CD4-positive, alpha-beta T cell (primary cell): ENCODE measurements at regions not wholly inside any gene's neighbourhood (a gene's known extent, or its start where the extent isn't known, plus 50 kb on each side); places are given as distances from the start of the nearest gene placed in this dataset.
"Not testable (repeated sequence)": the region's sequence is repeated elsewhere in the genome, so short reads cannot be mapped to it uniquely, and the experiment has no call there.

Experiments used
- ATAC-seq: fragments of 200-7000 bp; cut with Tn5 transposase; one replicate; pipeline ENCODE4 v1.10.0; 2022; ENCODE audit warnings: mild to moderate bottlenecking; ENCODE audit not compliant: poor library complexity
- CTCF ChIA-PET: fragments of 350-600 bp; sonication (Branson Sonifier 250); formaldehyde crosslinking; loops from one replicate; lab custom pipeline; 2021; ENCODE audit warnings: antibody characterized with exemption, inconsistent platforms; lab: Charles Lee
- POLR2A ChIA-PET: fragments of 350-600 bp; sonication (Branson Sonifier 250); formaldehyde crosslinking; loops from one replicate; lab custom pipeline; 2021; ENCODE audit warnings: antibody characterized with exemption, inconsistent platforms; lab: Charles Lee
- DNase-seq, 14 experiments: peaks; one replicate each; pipeline ENCODE4 v3.0.0-alpha.2; 2013 to 2020; ENCODE audit warnings: mixed read lengths in 2 of 14
- H3K27ac ChIP-seq, 2 donors: one replicate each; pipeline versions ENCODE4 v1.5.1 to v1.7.0; 2013; ENCODE audit warnings: low read length in 2 of 2, low read depth in 1 of 2, mild to moderate bottlenecking in 1 of 2
- H3K27me3 ChIP-seq, 2 experiments: 1 replicate in 1 of 2; 2 replicates in 1 of 2; pipeline versions ENCODE4 v1.6.1 to v1.7.0; 2013; ENCODE audit warnings: low read length in 2 of 2, control low read depth in 1 of 2, mild to moderate bottlenecking in 1 of 2, moderate library complexity in 1 of 2; ENCODE audit not compliant: insufficient read depth in 2 of 2, control insufficient read depth in 1 of 2
- H3K36me3 ChIP-seq: one replicate; pipeline ENCODE4 v1.6.1; 2013; ENCODE audit warnings: low read length, control low read depth; ENCODE audit not compliant: insufficient read depth
- H3K4me1 ChIP-seq: one replicate; pipeline ENCODE4 v1.6.1; 2013; ENCODE audit warnings: low read length, control low read depth; ENCODE audit not compliant: insufficient read depth
- H3K4me3 ChIP-seq: one replicate; pipeline ENCODE4 v1.5.1; 2013; ENCODE audit warnings: mild to moderate bottlenecking, low read length, moderate library complexity
- H3K9me3 ChIP-seq, 2 experiments: 1 replicate in 1 of 2; 2 replicates in 1 of 2; pipeline versions ENCODE4 v1.6.1 to v1.7.0; 2013; ENCODE audit warnings: low read length in 2 of 2, mild to moderate bottlenecking in 2 of 2, control low read depth in 1 of 2, moderate library complexity in 1 of 2; ENCODE audit not compliant: control insufficient read depth in 1 of 2, insufficient read depth in 1 of 2
- H3K27ac Mint-ChIP-seq: one replicate; pipeline ENCODE4 v1.8.0; 2020; ENCODE audit warnings: mixed read lengths
- H3K27me3 Mint-ChIP-seq: one replicate; pipeline ENCODE4 v1.8.0; 2021; ENCODE audit warnings: mixed read lengths
- H3K36me3 Mint-ChIP-seq: one replicate; pipeline ENCODE4 v1.8.0; 2021; ENCODE audit warnings: low read depth, mixed read lengths
- H3K4me1 Mint-ChIP-seq: one replicate; pipeline ENCODE4 v1.8.0; 2021; ENCODE audit warnings: low read depth, mixed read lengths
- H3K4me3 Mint-ChIP-seq: one replicate; pipeline ENCODE4 v1.8.0; 2020; ENCODE audit warnings: mild to moderate bottlenecking, mixed read lengths
- H3K9me3 Mint-ChIP-seq: one replicate; pipeline ENCODE4 v1.8.0; 2020; ENCODE audit warnings: mixed read lengths
- intact Hi-C, 2 experiments: fragments of 100-400 bp; cut with DNase I in 1 of 2; cut with micrococcal nuclease in 1 of 2; formaldehyde crosslinking; loops; one replicate each; pipeline versions ENCODE4 v1.15.1 to v1.9.0; 2023 to 2025; cut with DNase I, micrococcal nuclease
- TF ChIP-seq, protein P1 (sequence below): fragments of 200-600 bp; IDR thresholded peaks from one replicate; pipeline ENCODE4 v1.8.0; 2022; ENCODE audit warnings: antibody characterized with exemption, mild to moderate bottlenecking

DNA sequence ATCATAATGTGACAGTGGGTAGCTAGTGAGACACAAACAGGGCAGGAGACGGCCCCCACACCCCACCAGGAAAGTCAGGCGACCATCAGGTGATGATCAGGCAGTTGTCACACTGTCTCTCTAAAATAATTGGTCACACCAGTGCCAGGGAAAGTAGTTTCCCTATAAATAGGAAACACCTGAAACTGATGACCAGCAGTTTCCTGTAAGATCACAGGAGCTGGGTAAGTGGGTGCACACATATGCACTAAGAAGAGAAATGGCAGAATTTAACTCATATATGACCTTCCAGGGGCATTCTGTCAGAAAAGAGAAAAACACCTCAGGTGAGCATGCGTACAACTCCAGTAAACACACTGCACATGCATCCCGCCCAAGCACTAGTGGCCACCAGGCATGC lies 620.5 kb upstream of the GHITM start:
- Histone ChIP-seq H3K9me3 (peaks cover 0 to 3% of the 10 kb centered on the region in 2 experiments), H3K4me1 (no peaks in the 10 kb centered on the region), H3K36me3 (no peaks in the 10 kb centered on the region), H3K4me3 (no peak overlapping the region), H3K27ac (no peak overlapping the region), H3K27me3 (no peaks in the 10 kb centered on the region)
- no peak overlapping the region for H3K27ac Mint-ChIP-seq
- H3K36me3 Mint-ChIP-seq, result no peaks in the 10 kb centered on the region
- ChIA-PET POLR2A (no interaction called here), CTCF (no interaction called here)
- intact Hi-C loops, result no loop called here
- peaks cover 5% of the 10 kb centered on the region for H3K9me3 Mint-ChIP-seq
- H3K4me3 Mint-ChIP-seq, result no peak overlapping the region
- DNase-seq (no peak), ATAC-seq (no peak)
- TF ChIP-seq, protein P1, sequence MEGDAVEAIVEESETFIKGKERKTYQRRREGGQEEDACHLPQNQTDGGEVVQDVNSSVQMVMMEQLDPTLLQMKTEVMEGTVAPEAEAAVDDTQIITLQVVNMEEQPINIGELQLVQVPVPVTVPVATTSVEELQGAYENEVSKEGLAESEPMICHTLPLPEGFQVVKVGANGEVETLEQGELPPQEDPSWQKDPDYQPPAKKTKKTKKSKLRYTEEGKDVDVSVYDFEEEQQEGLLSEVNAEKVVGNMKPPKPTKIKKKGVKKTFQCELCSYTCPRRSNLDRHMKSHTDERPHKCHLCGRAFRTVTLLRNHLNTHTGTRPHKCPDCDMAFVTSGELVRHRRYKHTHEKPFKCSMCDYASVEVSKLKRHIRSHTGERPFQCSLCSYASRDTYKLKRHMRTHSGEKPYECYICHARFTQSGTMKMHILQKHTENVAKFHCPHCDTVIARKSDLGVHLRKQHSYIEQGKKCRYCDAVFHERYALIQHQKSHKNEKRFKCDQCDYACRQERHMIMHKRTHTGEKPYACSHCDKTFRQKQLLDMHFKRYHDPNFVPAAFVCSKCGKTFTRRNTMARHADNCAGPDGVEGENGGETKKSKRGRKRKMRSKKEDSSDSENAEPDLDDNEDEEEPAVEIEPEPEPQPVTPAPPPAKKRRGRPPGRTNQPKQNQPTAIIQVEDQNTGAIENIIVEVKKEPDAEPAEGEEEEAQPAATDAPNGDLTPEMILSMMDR, result no peak
- no peaks in the 10 kb centered on the region for H3K4me1 Mint-ChIP-seq
- H3K27me3 Mint-ChIP-seq, result no peaks in the 10 kb centered on the region

DNA sequence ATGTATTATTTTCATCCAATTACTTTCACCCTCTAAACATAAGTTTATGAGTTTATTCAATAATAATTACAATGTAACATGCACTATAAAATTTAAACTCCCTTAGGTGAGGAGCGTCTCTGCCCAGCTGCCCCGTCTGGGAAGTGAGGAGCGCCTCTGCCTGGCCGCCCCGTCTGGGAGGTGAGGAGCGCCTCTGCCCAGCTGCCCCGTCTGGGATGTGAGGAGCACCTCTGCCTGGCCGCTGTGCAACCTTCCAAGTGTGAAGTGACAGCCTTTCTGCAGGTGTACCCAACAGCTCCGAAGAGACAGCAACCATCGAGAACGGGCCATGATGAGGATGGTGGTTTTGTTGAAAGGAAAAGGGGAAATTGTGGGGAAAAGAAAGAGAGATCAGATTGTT lies 618.9 kb upstream of the GHITM start:
- ATAC-seq, CTCF ChIA-PET, intact Hi-C loops, H3K36me3 ChIP-seq, H3K27ac Mint-ChIP-seq, H3K4me1 Mint-ChIP-seq, H3K27me3 ChIP-seq, H3K4me3 Mint-ChIP-seq, H3K9me3 Mint-ChIP-seq, H3K4me3 ChIP-seq, DNase-seq, H3K9me3 ChIP-seq, H3K36me3 Mint-ChIP-seq, H3K27me3 Mint-ChIP-seq, H3K27ac ChIP-seq, H3K4me1 ChIP-seq, POLR2A ChIA-PET: not testable (repeated sequence)

DNA sequence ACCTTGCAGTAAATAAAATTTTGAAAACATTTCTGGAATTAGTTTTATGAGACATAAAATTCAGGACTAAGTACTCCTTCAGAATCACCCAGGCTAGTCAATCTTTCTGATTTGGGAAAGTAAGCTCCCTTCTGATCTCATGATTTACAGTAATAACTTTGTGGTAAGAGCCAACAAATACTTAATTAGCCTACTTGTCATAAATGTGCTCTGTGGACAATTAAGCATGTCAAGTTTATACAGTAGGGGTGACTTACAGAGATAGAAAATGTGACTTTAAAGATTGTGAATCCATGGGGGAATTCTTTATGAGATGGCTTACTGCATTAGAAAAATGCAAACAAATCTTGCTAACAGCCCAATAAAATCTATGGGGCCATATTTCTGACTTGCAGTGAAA lies 616.9 kb upstream of the GHITM start:
- Histone ChIP-seq H3K4me3 (no peak overlapping the region), H3K27me3 (no peaks in the 10 kb centered on the region), H3K27ac (no peak overlapping the region), H3K9me3 (peaks cover 4 to 18% of the 10 kb centered on the region in 2 experiments), H3K36me3 (no peaks in the 10 kb centered on the region), H3K4me1 (no peaks in the 10 kb centered on the region)
- Mint-ChIP-seq H3K36me3 (no peaks in the 10 kb centered on the region), H3K27ac (no peak overlapping the region), H3K4me1 (no peaks in the 10 kb centered on the region), H3K9me3 (peaks cover 10% of the 10 kb centered on the region), H3K4me3 (no peak overlapping the region), H3K27me3 (no peaks in the 10 kb centered on the region)
- DNase-seq, result no peak
- intact Hi-C loops, result no loop called here
- ChIA-PET CTCF (no interaction called here), POLR2A (no interaction called here)
- TF ChIP-seq, protein P1, result no peak
- ATAC-seq, result no peak

DNA sequence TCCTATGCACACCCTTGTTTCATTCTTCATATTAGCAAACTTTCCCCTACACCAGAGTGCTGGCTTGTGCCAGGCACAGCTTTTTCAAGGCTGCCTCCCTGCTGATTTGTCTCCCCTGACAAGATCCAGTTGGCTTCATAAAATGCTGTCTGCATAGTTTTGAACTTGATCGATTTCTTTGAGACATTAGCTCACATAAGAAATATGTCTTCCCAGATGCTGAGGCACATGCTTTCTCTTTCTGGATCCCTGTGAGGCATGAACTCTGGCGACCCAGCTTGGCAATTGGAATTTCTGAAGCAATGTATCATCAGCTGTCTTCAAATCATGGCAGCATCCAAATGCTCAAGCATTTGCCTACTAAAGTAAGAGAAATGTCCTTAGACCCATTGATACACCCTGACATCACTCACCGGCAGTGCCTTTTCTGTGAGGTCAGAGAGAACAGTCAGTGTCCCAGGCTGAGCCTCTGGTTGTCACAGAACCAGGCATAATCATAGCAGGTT lies 616.4 kb upstream of the GHITM start:
- intact Hi-C loops, result no loop called here
- TF ChIP-seq, protein P1, result no peak
- CTCF ChIA-PET, result no interaction called here
- H3K4me1 ChIP-seq, result no peaks in the 10 kb centered on the region
- peaks cover 6 to 20% of the 10 kb centered on the region in 2 experiments for H3K9me3 ChIP-seq
- H3K27me3 ChIP-seq, result no peaks in the 10 kb centered on the region
- no peak overlapping the region for H3K27ac ChIP-seq
- H3K4me1 Mint-ChIP-seq, result no peaks in the 10 kb centered on the region
- no peaks in the 10 kb centered on the region for H3K36me3 Mint-ChIP-seq
- POLR2A ChIA-PET, result no interaction called here
- no peak overlapping the region for H3K27ac Mint-ChIP-seq
- no peak overlapping the region for H3K4me3 ChIP-seq
- H3K27me3 Mint-ChIP-seq, result no peaks in the 10 kb centered on the region
- H3K4me3 Mint-ChIP-seq, result no peak overlapping the region
- ATAC-seq (no peak), DNase-seq (no peak)
- H3K36me3 ChIP-seq, result no peaks in the 10 kb centered on the region
- H3K9me3 Mint-ChIP-seq, result peaks cover 13% of the 10 kb centered on the region
